ENCODE measurements at regions not wholly inside any gene's neighbourhood (a gene's known extent, or its start where the extent isn't known, plus 50 kb on each side); places are given as distances from the start of the nearest gene placed in this dataset.
A peak's percentile ranks its signal among the peaks of the same experiment; 100 is the strongest.
"Not testable (repeated sequence)": the region's sequence is repeated elsewhere in the genome, so short reads cannot be mapped to it uniquely, and the experiment has no call there.

DNA sequence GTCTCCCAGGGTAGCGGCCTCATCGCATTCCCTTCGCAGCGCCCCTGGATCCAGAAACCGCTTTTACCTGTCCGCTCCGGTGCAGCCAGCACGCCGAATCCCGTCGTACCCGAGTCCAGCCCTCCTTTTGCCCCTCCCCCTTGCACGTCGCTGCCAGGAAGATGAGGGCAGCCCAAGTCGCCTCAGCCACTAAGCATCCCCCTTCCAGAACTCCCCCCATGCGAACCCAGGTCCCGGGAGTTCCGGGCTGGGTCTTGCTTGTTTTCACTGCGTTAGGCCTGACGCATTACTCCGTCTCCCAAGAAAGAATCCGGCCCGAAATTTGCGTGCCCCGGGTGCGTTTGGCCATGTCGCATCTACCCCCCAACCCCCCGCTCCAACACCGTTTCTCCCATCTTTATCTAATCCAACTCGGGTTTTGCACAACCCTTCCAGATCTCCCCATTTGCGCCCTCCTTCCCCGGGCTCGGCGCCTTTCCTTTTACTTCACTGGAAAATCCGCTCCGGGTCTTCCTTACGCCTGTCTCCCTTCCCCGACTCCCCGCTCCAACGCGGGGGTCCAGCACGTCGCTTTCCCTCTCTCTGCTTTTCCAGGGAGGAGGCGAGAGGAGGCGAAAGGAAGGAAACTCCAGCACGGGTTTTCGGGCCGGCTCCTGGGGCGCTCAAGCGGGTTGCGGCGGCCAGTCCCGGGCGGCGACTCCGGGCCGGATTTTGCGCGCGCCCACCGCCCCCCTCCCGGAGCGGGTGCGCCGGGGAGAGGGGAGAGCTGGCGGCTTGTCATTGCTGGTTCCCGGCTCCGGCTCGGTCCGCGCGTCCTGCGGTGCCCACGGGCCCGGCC, 116.0 kb downstream of the CRLF3 start:
- peak; percentile 75 for ATAC-seq
- in situ Hi-C loops (cut with HindIII; ENCODE audit: extremely low pct_ligation_motif_present, low pct_unique_long_range_greater_than_20kb); POLR2A ChIA-PET; intact Hi-C loops (cut with micrococcal nuclease; ENCODE audit: unreplicated experiment); H3K79me2 ChIP-seq (ENCODE audit: insufficient read depth, low read length); BruUV-seq (replicated peaks); H3K9me3 ChIP-seq (ENCODE audit: low read length); H4K20me1 ChIP-seq (ENCODE audit: insufficient read depth, low read length); CTCF ChIA-PET (ENCODE audit: low intra/inter-chr PET ratio, low total read pairs); H3K36me3 ChIP-seq (replicated peaks in 1 of 2; ENCODE audit: control insufficient read depth in 1 of 2, insufficient read depth in 2 of 2, low read length in 2 of 2); TF ChIP-seq NONO (IDR thresholded peaks at IDR 0.05): not testable (repeated sequence)
- peak overlapping the region; percentile 58 to 75 (median 69) for H3K4me3 ChIP-seq (replicated peaks in 1 of 3; ENCODE audit: insufficient read depth in 1 of 3, low read depth in 2 of 3, low read length in 3 of 3)
- H3K9ac ChIP-seq (ENCODE audit: insufficient read depth, low read depth, low read length), result peak overlapping the region; percentile 49
- peak overlapping the region; percentile 73 for H3K4me2 ChIP-seq (ENCODE audit: low read depth, low read length)
- H3K27me3 ChIP-seq (ENCODE audit: control insufficient read depth in 1 of 2, insufficient read depth in 2 of 2, low read length in 2 of 2), result peaks cover 0 to 12% of the 10 kb centered on the region in 2 experiments; a peak in 2 of 5 replicates
- peak overlapping the region; percentile 19 for H2AFZ ChIP-seq (ENCODE audit: low read length)
- H3K27ac ChIP-seq (ENCODE audit: extremely low read length, insufficient read depth, low read length), result peak overlapping the region; percentile 31
- 1% methylated on average over 58 of the region's 75 CpGs for WGBS (ENCODE audit: low lambda C conversion rate)
- DNase-seq (ENCODE audit: low spot score), result peak; percentile 76
- H3K4me1 ChIP-seq (ENCODE audit: insufficient read depth, low read length), result peaks cover 35% of the 10 kb centered on the region
- FAIRE-seq, result peak; percentile 55
- TF ChIP-seq KDM2A (CRISPR knock-in tag; IDR thresholded peaks at IDR 0.05; ENCODE audit: borderline replicate concordance, low read depth), result peak; percentile 57; the same call in 1 of the 2 replicates
- TF ChIP-seq RBFOX2 (IDR thresholded peaks at IDR 0.05; ENCODE audit: low read depth, low read length), result 0 out of 2 replicates have a peak, but pooled peaks have one; percentile 34
- TF ChIP-seq, protein P1, sequence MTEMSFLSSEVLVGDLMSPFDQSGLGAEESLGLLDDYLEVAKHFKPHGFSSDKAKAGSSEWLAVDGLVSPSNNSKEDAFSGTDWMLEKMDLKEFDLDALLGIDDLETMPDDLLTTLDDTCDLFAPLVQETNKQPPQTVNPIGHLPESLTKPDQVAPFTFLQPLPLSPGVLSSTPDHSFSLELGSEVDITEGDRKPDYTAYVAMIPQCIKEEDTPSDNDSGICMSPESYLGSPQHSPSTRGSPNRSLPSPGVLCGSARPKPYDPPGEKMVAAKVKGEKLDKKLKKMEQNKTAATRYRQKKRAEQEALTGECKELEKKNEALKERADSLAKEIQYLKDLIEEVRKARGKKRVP (CRISPR knock-in tag; IDR thresholded peaks at IDR 0.05), result 0 out of 4 replicates have a peak, but pooled peaks of 1 of the 2 experiments have one; percentile 15
- TF ChIP-seq NONO (CRISPR knock-in tag; conservative IDR thresholded peaks at IDR 0.05), result peak; percentile 66
- TF ChIP-seq ZMYM4 (CRISPR knock-in tag; IDR thresholded peaks at IDR 0.05), result 0 out of 2 replicates have a peak, but pooled peaks have one; percentile 14
- 0 out of 2 replicates have a peak, but pooled peaks have one; percentile 5 for TF ChIP-seq BHLHE40 (IDR thresholded peaks at IDR 0.05; ENCODE audit: low read length)
- TF ChIP-seq PHF21A (CRISPR knock-in tag; IDR thresholded peaks at IDR 0.05), result peak; percentile 69
- TF ChIP-seq XRCC5 (optimal IDR thresholded peaks at IDR 0.05; ENCODE audit: low read length), result peak; percentile 17
- peak; percentile 81 for TF ChIP-seq YY1 (IDR thresholded peaks at IDR 0.05; ENCODE audit: insufficient read depth, insufficient replicate concordance, low read depth, low read length)
- peak; percentile 25 for TF ChIP-seq ZFY (CRISPR knock-in tag; IDR thresholded peaks at IDR 0.05)
- peak; percentile 32; the same call in 1 of the 2 replicates for TF ChIP-seq HOXA5 (CRISPR knock-in tag; IDR thresholded peaks at IDR 0.05)
- TF ChIP-seq PCBP1 (IDR thresholded peaks at IDR 0.05; ENCODE audit: borderline replicate concordance, low read depth, low read length), result 0 out of 2 replicates have a peak, but pooled peaks have one; percentile 0
- TF ChIP-seq ATF7-NPFF (CRISPR knock-in tag; IDR thresholded peaks at IDR 0.05; ENCODE audit: low read depth), result peak; percentile 15; the same call in 1 of the 2 replicates
- TF ChIP-seq THAP11 (CRISPR knock-in tag; IDR thresholded peaks at IDR 0.05), result 0 out of 2 replicates have a peak, but pooled peaks have one; percentile 14
- TF ChIP-seq YEATS4 (CRISPR knock-in tag; IDR thresholded peaks at IDR 0.05; ENCODE audit: borderline replicate concordance), result 0 out of 2 replicates have a peak, but pooled peaks have one; percentile 50
- TF ChIP-seq, protein P2, sequence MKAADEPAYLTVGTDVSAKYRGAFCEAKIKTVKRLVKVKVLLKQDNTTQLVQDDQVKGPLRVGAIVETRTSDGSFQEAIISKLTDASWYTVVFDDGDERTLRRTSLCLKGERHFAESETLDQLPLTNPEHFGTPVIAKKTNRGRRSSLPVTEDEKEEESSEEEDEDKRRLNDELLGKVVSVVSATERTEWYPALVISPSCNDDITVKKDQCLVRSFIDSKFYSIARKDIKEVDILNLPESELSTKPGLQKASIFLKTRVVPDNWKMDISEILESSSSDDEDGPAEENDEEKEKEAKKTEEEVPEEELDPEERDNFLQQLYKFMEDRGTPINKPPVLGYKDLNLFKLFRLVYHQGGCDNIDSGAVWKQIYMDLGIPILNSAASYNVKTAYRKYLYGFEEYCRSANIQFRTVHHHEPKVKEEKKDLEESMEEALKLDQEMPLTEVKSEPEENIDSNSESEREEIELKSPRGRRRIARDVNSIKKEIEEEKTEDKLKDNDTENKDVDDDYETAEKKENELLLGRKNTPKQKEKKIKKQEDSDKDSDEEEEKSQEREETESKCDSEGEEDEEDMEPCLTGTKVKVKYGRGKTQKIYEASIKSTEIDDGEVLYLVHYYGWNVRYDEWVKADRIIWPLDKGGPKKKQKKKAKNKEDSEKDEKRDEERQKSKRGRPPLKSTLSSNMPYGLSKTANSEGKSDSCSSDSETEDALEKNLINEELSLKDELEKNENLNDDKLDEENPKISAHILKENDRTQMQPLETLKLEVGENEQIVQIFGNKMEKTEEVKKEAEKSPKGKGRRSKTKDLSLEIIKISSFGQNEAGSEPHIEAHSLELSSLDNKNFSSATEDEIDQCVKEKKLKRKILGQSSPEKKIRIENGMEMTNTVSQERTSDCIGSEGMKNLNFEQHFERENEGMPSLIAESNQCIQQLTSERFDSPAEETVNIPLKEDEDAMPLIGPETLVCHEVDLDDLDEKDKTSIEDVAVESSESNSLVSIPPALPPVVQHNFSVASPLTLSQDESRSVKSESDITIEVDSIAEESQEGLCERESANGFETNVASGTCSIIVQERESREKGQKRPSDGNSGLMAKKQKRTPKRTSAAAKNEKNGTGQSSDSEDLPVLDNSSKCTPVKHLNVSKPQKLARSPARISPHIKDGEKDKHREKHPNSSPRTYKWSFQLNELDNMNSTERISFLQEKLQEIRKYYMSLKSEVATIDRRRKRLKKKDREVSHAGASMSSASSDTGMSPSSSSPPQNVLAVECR (CRISPR knock-in tag; IDR thresholded peaks at IDR 0.05; ENCODE audit: borderline replicate concordance), result peak; percentile 65; the same call in 1 of the 2 replicates
